Esophagus muscularis mucosa (tissue), 2 donors: ENCODE measurements at regions not wholly inside any gene's neighbourhood (a gene's known extent, or its start where the extent isn't known, plus 50 kb on each side); places are given as distances from the start of the nearest gene placed in this dataset.

ENCODE experiments used
- EP300 ChIP-seq: sonication (generic); formaldehyde crosslinking; IDR thresholded peaks from one replicate; pipeline ENCODE4 v1.6.1; 2017; ENCODE audit warnings: antibody characterized with exemption
- POLR2A ChIP-seq: fragments of 450-650 bp; IDR thresholded peaks from one replicate; pipeline ENCODE4 v1.6.1; 2017; ENCODE audit warnings: antibody characterized with exemption, moderate library complexity, mild to moderate bottlenecking, low read depth

DNA sequence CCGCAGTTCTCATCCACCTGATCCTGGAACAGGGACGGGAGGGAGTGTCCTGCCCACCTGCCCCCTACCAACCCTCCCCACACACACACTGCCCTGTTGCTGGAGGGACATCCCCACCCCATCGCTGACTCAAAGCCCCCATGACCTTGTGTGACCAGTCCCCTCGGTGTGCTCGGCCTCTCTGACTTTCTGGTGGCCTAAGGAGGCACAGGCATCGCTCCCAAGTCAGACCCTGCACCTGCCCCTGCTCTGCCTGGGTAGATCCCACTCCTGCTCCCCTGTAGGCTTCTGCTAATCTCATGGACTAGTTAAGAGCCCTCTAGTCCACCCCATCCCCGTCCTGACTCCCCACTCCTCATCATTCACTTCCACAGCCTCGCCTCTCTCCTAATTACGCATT lies 58.8 kb upstream of the DOCK1 start:
- TF ChIP-seq EP300 (no peak), POLR2A (no peak)
